GM21723 (cell line): ENCODE measurements at regions not wholly inside any gene's neighbourhood (a gene's known extent, or its start where the extent isn't known, plus 50 kb on each side); places are given as distances from the start of the nearest gene placed in this dataset.

Experiments used
- ATAC-seq: cut with Tn5 transposase; IDR thresholded peaks from one replicate; pipeline ENCODE4 v1.9.1; 2021; ENCODE audit warnings: mild to moderate bottlenecking, moderate library complexity; ENCODE audit not compliant: unreplicated experiment

GRCh38 chr9:12613071-12613470 lies 80.1 kb upstream of the TYRP1 start:
- ATAC-seq: no peak

- ATAC-seq: no peak
Observed at GRCh38 chr9:12614488-12614887, 78.7 kb upstream of the TYRP1 start.

GRCh38 chr9:12618956-12619355 lies 74.2 kb upstream of the TYRP1 start:
- ATAC-seq: no peak

GRCh38 chr9:12625844-12626243 lies 67.3 kb upstream of the TYRP1 start:
- no peak for ATAC-seq

GRCh38 chr9:12627096-12627495 lies 66.1 kb upstream of the TYRP1 start:
- no peak for ATAC-seq

GRCh38 chr9:12628546-12628945 lies 64.6 kb upstream of the TYRP1 start:
- ATAC-seq: no peak

GRCh38 chr9:12629067-12629466 lies 64.1 kb upstream of the TYRP1 start:
- ATAC-seq: no peak

GRCh38 chr9:12631866-12632265 lies 61.3 kb upstream of the TYRP1 start:
- no peak for ATAC-seq

- ATAC-seq: no peak
Observed at GRCh38 chr9:12633016-12633765, 60.0 kb upstream of the TYRP1 start.

- no peak for ATAC-seq
Observed at GRCh38 chr9:12640016-12640587, 53.1 kb upstream of the TYRP1 start.

- ATAC-seq: no peak
Observed at GRCh38 chr9:12640866-12641636, 52.1 kb upstream of the TYRP1 start.
